Thyroid gland (tissue), 4 donors: ENCODE measurements at regions not wholly inside any gene's neighbourhood (a gene's known extent, or its start where the extent isn't known, plus 50 kb on each side); places are given as distances from the start of the nearest gene placed in this dataset.

ENCODE experiments used
- DNase-seq, 2 donors: peaks; one replicate each; pipeline ENCODE4 v3.0.0-alpha.2; 2019
- H3K27ac ChIP-seq, 3 donors: fragments of 200-600 bp; sonication (generic); 1 replicate in 2 of 3; 2 replicates in 1 of 3; pipeline ENCODE4 v1.5.1; 2016 to 2019; ENCODE audit warnings: mild to moderate bottlenecking in 1 of 3, moderate library complexity in 1 of 3
- H3K27me3 ChIP-seq: fragments of 200-600 bp; sonication (generic); one replicate; pipeline ENCODE4 v1.5.1; 2019
- H3K36me3 ChIP-seq, 2 donors: fragments of 200-600 bp; sonication (generic); one replicate each; pipeline ENCODE4 v1.5.1; 2016 to 2019
- H3K4me1 ChIP-seq, 2 donors: fragments of 200-600 bp; sonication (generic); one replicate each; pipeline ENCODE4 v1.5.1; 2017 to 2019
- H3K4me3 ChIP-seq, 3 donors: fragments of 200-600 bp; sonication (generic); replicated peaks in 1 of 3; 1 replicate in 2 of 3; 2 replicates in 1 of 3; pipeline ENCODE4 v1.5.1; 2016; ENCODE audit warnings: mild to moderate bottlenecking in 1 of 3
- H3K9me3 ChIP-seq: fragments of 200-600 bp; sonication (generic); one replicate; pipeline ENCODE4 v1.5.1; 2017
- POLR2A ChIP-seq, 2 donors: fragments of 450-650 bp; IDR thresholded peaks; one replicate each; pipeline ENCODE4 v1.6.1; 2017; ENCODE audit warnings: antibody characterized with exemption in 2 of 2, mild to moderate bottlenecking in 2 of 2, moderate library complexity in 1 of 2
- WGBS, 2 donors: methylation state at CpG; one replicate each; pipeline ENCODE4 v1.1.5; 2017; 5-methylcytosine and 5-hydroxymethylcytosine counted together
- intact Hi-C: fragments of 100-400 bp; cut with DNase I; formaldehyde crosslinking; loops from one replicate; pipeline ENCODE4 v1.15.1; 2023
- TF ChIP-seq, protein P1 (sequence below), 6 experiments: fragments of 200-600 bp in 3 of 6; fragments of 450-650 bp in 3 of 6; sonication (generic) in 3 of 6; IDR thresholded peaks; one replicate each; pipeline ENCODE4 v1.5.1; 2016 to 2019; ENCODE audit warnings: antibody characterized with exemption in 6 of 6, mild to moderate bottlenecking in 2 of 6, inconsistent platforms in 1 of 6, moderate library complexity in 1 of 6

GRCh38 chr7:35405461-35405860, 151.6 kb upstream of the TBX20 start:
- intact Hi-C loops = no loop called here
- 77 to 85% methylated on average over 4 of the region's 4 CpGs for WGBS, 2 donors
- no peak for TF ChIP-seq POLR2A (IDR thresholded peaks at IDR 0.05)
- TF ChIP-seq, protein P1, sequence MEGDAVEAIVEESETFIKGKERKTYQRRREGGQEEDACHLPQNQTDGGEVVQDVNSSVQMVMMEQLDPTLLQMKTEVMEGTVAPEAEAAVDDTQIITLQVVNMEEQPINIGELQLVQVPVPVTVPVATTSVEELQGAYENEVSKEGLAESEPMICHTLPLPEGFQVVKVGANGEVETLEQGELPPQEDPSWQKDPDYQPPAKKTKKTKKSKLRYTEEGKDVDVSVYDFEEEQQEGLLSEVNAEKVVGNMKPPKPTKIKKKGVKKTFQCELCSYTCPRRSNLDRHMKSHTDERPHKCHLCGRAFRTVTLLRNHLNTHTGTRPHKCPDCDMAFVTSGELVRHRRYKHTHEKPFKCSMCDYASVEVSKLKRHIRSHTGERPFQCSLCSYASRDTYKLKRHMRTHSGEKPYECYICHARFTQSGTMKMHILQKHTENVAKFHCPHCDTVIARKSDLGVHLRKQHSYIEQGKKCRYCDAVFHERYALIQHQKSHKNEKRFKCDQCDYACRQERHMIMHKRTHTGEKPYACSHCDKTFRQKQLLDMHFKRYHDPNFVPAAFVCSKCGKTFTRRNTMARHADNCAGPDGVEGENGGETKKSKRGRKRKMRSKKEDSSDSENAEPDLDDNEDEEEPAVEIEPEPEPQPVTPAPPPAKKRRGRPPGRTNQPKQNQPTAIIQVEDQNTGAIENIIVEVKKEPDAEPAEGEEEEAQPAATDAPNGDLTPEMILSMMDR (IDR thresholded peaks at IDR 0.05) = no peak

GRCh38 chr7:35401217-35401879, 147.4 kb upstream of the TBX20 start:
- Histone ChIP-seq H3K27ac (no peak overlapping the region), H3K4me1 (no peaks in the 10 kb centered on the region), H3K4me3 (no peak overlapping the region), H3K27me3 (no peaks in the 10 kb centered on the region), H3K36me3 (no peaks in the 10 kb centered on the region), H3K9me3 (no peaks in the 10 kb centered on the region)
- TF ChIP-seq, protein P1 (IDR thresholded peaks at IDR 0.05) = no peak
- TF ChIP-seq POLR2A (IDR thresholded peaks at IDR 0.05) = no peak
- no peak for DNase-seq
- intact Hi-C loops = no loop called here
- WGBS, 2 donors = 86 to 89% methylated on average over 8 of the region's 8 CpGs

More at GRCh38 chr7:35405461-35405860, 151.6 kb upstream of the TBX20 start:
- Histone ChIP-seq H3K27me3 (no peaks in the 10 kb centered on the region), H3K27ac (no peak overlapping the region), H3K4me3 (no peak overlapping the region), H3K36me3 (no peaks in the 10 kb centered on the region), H3K4me1 (no peaks in the 10 kb centered on the region), H3K9me3 (no peaks in the 10 kb centered on the region)
- DNase-seq = no peak

- no peaks in the 10 kb centered on the region for H3K36me3 ChIP-seq
- no peaks in the 10 kb centered on the region for H3K4me1 ChIP-seq
- intact Hi-C loops = no loop called here
- no peaks in the 10 kb centered on the region for H3K9me3 ChIP-seq
- WGBS, 2 donors = 82 to 83% methylated on average over 4 of the region's 4 CpGs
- DNase-seq = no peak
- no peak overlapping the region for H3K27ac ChIP-seq
- TF ChIP-seq, protein P1 (IDR thresholded peaks at IDR 0.05) = no peak
- TF ChIP-seq POLR2A (IDR thresholded peaks at IDR 0.05) = no peak
- no peaks in the 10 kb centered on the region for H3K27me3 ChIP-seq
- H3K4me3 ChIP-seq = no peak overlapping the region
These were observed 145.9 kb upstream of the TBX20 start for GRCh38 chr7:35399840-35400239.

GRCh38 chr7:35399216-35399615, 145.3 kb upstream of the TBX20 start:
- no peaks in the 10 kb centered on the region for H3K9me3 ChIP-seq
- intact Hi-C loops = no loop called here
- H3K4me1 ChIP-seq = no peaks in the 10 kb centered on the region
- no peak overlapping the region for H3K27ac ChIP-seq
- H3K4me3 ChIP-seq = no peak overlapping the region
- no peaks in the 10 kb centered on the region for H3K27me3 ChIP-seq
- H3K36me3 ChIP-seq = no peaks in the 10 kb centered on the region
- TF ChIP-seq POLR2A (IDR thresholded peaks at IDR 0.05) = no peak
- TF ChIP-seq, protein P1 (IDR thresholded peaks at IDR 0.05) = no peak
- DNase-seq = no peak

DNA sequence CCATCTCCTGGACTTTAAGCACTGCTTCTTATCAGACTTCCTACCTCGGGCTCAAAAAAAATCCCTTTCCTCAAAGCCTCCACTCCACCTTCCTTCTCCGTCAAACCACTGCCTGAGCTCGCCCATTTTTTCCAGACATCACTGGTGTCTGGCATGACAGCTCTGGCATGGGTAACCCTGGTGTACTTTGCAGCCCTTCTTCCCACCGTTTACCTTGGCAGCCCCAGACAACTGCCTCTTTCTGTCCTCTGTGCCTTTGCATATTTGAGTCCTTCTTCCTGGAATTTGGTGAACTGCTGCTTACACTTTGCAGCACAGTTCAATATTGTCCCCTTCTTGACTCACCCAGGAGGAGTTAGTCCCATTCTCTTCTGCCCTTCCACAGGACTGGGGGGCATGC, 144.6 kb upstream of the TBX20 start:
- no peaks in the 10 kb centered on the region for H3K27me3 ChIP-seq
- TF ChIP-seq POLR2A (IDR thresholded peaks at IDR 0.05) = no peak
- H3K4me1 ChIP-seq = no peaks in the 10 kb centered on the region
- H3K27ac ChIP-seq = no peak overlapping the region
- WGBS, 2 donors = 56 to 62% methylated on average over 4 of the region's 4 CpGs
- intact Hi-C loops = no loop called here
- DNase-seq = no peak
- H3K36me3 ChIP-seq = no peaks in the 10 kb centered on the region
- H3K4me3 ChIP-seq = no peak overlapping the region
- H3K9me3 ChIP-seq = no peaks in the 10 kb centered on the region
